Retinal pigment epithelial cell (primary cell): ENCODE measurements at regions not wholly inside any gene's neighbourhood (a gene's known extent, or its start where the extent isn't known, plus 50 kb on each side); places are given as distances from the start of the nearest gene placed in this dataset.

Experiments
- DNase-seq: peaks from one replicate; pipeline ENCODE4 v3.0.0-alpha.2; 2010; ENCODE audit warnings: low read depth
- H3K4me3 ChIP-seq: 2 replicates; pipeline ENCODE4 v1.5.1; 2011; ENCODE audit warnings: mild to moderate bottlenecking, low read length, control low read depth, moderate library complexity
- CTCF ChIP-seq: conservative IDR thresholded peaks from 2 replicates; pipeline ENCODE4 v1.5.1; 2011; ENCODE audit warnings: low read depth, low read length, control low read depth, inconsistent platforms

DNA sequence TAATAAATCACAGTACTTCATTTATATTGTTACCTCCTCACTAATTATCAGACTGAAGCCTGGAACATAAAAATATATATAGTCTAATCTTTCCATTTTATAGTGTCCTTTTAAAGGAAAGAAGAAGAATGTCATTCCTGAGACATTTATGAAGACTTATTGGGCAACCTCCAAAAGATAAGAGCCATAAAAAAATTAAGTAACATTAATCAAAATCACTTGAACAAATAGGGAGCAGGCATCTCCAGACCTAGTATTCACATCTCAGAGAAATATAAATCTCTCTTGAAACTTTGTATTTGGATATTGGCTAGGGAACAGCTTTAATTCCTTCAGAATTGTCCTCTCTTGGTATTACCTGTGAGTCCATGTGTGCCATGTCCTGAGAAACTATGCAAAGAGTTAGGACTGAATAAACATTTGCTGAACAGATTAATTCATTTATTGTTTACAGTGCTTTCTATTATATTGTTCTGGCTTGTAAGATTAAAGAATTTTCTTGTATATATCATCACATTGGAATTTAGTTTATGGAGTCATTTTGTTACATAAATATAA, 530.5 kb upstream of the LRRC4C start:
- DNase-seq = no peak
- no peak overlapping the region for H3K4me3 ChIP-seq
- no peak for TF ChIP-seq CTCF

DNA sequence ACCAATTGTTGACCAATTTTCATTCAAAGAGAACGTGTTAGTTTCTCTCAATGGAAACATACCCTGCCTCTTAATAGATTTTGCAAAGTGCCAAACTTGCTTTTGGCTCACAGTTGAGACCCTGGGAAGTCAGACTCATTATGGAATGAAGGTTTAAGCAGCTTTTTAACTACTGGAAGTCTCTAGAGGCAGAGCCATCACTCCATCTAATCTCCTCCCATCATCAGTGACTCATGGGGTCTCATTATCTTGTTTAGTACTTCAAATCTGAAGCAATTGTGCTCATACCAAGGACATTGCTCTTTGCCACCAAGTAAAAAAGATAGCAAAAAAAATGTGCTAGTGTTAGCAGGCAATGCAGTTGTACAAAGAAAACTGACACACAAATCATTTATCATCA, 537.1 kb upstream of the LRRC4C start:
- TF ChIP-seq CTCF = no peak
- no peak overlapping the region for H3K4me3 ChIP-seq
- no peak for DNase-seq

DNA sequence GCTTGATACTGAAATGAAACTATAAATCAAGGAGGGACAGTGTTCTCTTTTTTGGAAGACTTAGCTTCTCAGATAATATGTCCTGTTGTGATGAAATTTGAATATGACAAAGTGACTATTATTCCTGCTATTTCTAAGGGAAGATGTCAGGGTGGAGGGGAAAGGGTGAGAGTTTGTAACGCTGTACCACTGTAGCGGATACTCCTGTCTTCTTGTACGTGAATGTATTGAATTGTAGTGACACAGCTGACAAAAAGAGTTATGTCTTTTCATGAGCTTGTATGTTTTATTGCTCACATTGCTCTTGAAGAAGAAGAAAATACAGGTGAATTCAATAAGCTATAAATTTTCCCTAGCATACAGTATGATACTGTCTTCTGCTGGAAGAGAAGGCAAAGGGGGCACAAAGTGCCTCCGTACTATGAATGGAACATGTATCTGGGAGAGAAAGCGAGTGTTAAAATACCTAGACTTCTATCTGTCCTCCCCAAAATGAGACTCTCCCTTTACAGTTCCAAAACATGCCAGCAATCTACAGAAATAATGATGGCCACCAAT, 538.5 kb upstream of the LRRC4C start:
- TF ChIP-seq CTCF = no peak
- H3K4me3 ChIP-seq = no peak overlapping the region
- no peak for DNase-seq

DNA sequence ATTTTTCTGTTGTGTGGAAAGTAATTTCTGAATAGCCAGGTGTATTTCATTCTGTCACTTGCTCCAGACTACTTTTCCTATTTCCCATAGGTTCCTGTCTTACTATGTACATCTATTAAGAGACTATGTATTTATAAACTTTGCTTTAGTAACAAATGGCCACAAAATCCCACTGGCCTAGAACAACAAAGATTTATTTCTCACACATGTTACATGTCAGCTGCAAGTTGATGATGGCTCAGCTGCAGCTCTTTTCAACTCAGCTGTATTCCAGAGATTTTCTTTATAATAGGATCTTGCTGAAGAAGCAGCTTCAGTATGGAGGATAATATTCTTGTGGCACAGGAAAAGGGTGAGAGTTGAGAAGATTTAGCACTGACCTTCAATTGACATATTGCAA, 539.6 kb upstream of the LRRC4C start:
- DNase-seq = no peak

DNA sequence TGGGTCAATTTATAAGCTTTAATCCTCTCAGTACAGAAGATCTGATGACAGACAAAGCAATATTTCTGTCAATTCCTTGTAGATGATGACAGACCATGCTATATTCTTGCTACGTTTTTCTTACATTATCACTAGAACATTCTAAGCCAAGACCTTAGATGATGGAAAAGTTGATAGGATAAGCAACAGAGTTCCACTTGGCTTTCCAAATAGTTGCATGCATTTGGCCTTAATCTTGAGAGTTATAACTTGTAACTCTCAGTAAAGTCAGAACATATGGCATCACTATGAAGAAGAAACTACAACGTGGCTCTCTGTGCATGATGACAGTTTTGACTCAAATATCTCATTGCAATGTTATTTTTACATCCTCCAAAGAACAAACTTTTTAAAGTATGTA, 544.3 kb upstream of the LRRC4C start:
- no peak overlapping the region for H3K4me3 ChIP-seq
- no peak for DNase-seq

More for the DNA sequence above, 539.6 kb upstream of the LRRC4C start:
- H3K4me3 ChIP-seq = no peak overlapping the region
- no peak for TF ChIP-seq CTCF

DNA sequence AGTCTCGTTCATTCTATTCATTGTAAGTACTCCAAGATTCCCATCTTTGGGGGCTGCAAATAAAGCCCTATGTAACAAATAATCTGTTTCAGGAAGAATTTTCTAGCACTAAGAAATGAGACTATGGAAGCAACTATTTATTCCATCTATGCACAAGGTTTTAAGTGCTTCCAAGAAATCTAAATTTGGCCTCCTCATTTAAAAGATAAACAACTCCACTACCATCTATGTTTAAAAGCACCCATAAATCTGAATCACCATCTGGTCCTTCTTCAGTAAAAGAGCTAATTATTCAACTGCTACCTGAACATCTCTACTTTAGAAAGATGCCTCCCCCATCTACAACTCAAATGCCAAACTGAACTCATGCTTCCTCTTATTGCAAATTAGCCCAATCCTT, 547.3 kb upstream of the LRRC4C start:
- H3K4me3 ChIP-seq = no peak overlapping the region
- DNase-seq = no peak
- TF ChIP-seq CTCF = no peak

More for the DNA sequence above, 544.3 kb upstream of the LRRC4C start:
- no peak for TF ChIP-seq CTCF

GRCh38 chr11:42012271-42012670, 552.8 kb upstream of the LRRC4C start:
- TF ChIP-seq CTCF = no peak
- no peak for DNase-seq

More at GRCh38 chr11:42012271-42012670, 552.8 kb upstream of the LRRC4C start:
- H3K4me3 ChIP-seq = no peak overlapping the region
